ENCODE measurements at regions not wholly inside any gene's neighbourhood (a gene's known extent, or its start where the extent isn't known, plus 50 kb on each side); places are given as distances from the start of the nearest gene placed in this dataset.

GRCh38 chr3:31302343-31302742 is 230.4 kb upstream of the STT3B start:
- Histone ChIP-seq H3K9ac (ENCODE audit: low read depth, low read length) (no peak overlapping the region), H3K23ac (ENCODE audit: low read depth, low read length) (no peak overlapping the region), H2AK9ac (replicated peaks; ENCODE audit: low read depth, low read length, poor library complexity) (no peak overlapping the region), H3K4me3 (ENCODE audit: insufficient read depth, low read depth, low read length) (no peak overlapping the region), H3K79me1 (ENCODE audit: low read depth in 1 of 2, low read length in 2 of 2) (no peaks in the 10 kb centered on the region), H3K4me2 (ENCODE audit: low read depth, low read length) (no peak overlapping the region), H2BK5ac (ENCODE audit: low read depth, low read length, poor library complexity, severe bottlenecking) (no peak overlapping the region), H3K9me3 (ENCODE audit: control insufficient read depth, insufficient read depth, low read length) (no peaks in the 10 kb centered on the region), H3K27ac (ENCODE audit: insufficient read depth, low read length) (no peak overlapping the region), H3K9me1 (ENCODE audit: insufficient read depth, low read length) (no peaks in the 10 kb centered on the region), H4K91ac (ENCODE audit: insufficient read depth, low read depth, low read length) (no peak overlapping the region), H2AFZ (replicated peaks; ENCODE audit: low read length, poor library complexity) (no peak overlapping the region), H3K36me3 (ENCODE audit: control insufficient read depth, insufficient read depth, low read length) (no peaks in the 10 kb centered on the region), H2BK15ac (ENCODE audit: low read depth, low read length) (no peak overlapping the region), H3K4me1 (ENCODE audit: control insufficient read depth, insufficient read depth, low read length) (no peaks in the 10 kb centered on the region), H3K27me3 (ENCODE audit: control insufficient read depth, insufficient read depth, low read length) (peaks cover 3% of the 10 kb centered on the region; the same call in 1 of the 2 replicates), H2BK120ac (ENCODE audit: low read depth, low read length) (no peak overlapping the region), H4K20me1 (ENCODE audit: insufficient read depth, low read length) (no peaks in the 10 kb centered on the region), H3K14ac (replicated peaks; ENCODE audit: low read depth, low read length) (no peak overlapping the region), H3K56ac (ENCODE audit: extremely low read depth, insufficient read depth, low read length) (no peak overlapping the region), H2BK20ac (ENCODE audit: low read depth, low read length) (no peak overlapping the region), H2AK5ac (ENCODE audit: low read depth, low read length) (no peak overlapping the region), H3K18ac (ENCODE audit: low read depth, low read length) (no peak overlapping the region), H4K8ac (ENCODE audit: low read depth in 2 of 2, low read length in 2 of 2) (no peak overlapping the region), H3K4ac (ENCODE audit: low read depth, low read length) (no peak overlapping the region), H4K5ac (ENCODE audit: low read depth, low read length) (no peak overlapping the region)
- BruUV-seq (replicated peaks): no TSS peak
- no peak for ATAC-seq (ENCODE audit: low read depth)
- ChIA-PET CTCF (no interaction called here), POLR2A (ENCODE audit: unreplicated experiment) (no interaction called here)
- TF ChIP-seq SMC3 (IDR thresholded peaks at IDR 0.05; ENCODE audit: low read depth, low read length): no peak
- no peak for TF ChIP-seq BHLHE40 (IDR thresholded peaks at IDR 0.05; ENCODE audit: low read depth, low read length)
- TF ChIP-seq POLR2A (IDR thresholded peaks at IDR 0.05; ENCODE audit: low read depth, low read length): no peak
- no peak for TF ChIP-seq RCOR1 (IDR thresholded peaks at IDR 0.05; ENCODE audit: insufficient replicate concordance, low read length)
- TF ChIP-seq ELK1 (IDR thresholded peaks at IDR 0.05; ENCODE audit: borderline replicate concordance, low read depth, low read length): no peak
- no peak for TF ChIP-seq USF2 (IDR thresholded peaks at IDR 0.05; ENCODE audit: low read depth, low read length)
- no peak for TF ChIP-seq FOS (IDR thresholded peaks at IDR 0.05; ENCODE audit: low read depth, low read length)
- no peak for TF ChIP-seq RAD21 (IDR thresholded peaks at IDR 0.05; ENCODE audit: low read length)
- WGBS, 2 experiments (ENCODE audit: extremely low coverage in 2 of 2, insufficient read length in 1 of 2): no CpG with 5 or more reads among the region's 1 CpG
- in situ Hi-C loops (cut with MboI; ENCODE audit: low sequenced_read_pairs): no loop called here
- intact Hi-C loops (cut with micrococcal nuclease): no loop called here
- dilution Hi-C loops (cut with HindIII; ENCODE audit: low sequenced_read_pairs, unreplicated experiment): no loop called here
- no peak for DNase-seq

All from IMR-90 (cell line).